AG04449 (cell line): ENCODE measurements at regions not wholly inside any gene's neighbourhood (a gene's known extent, or its start where the extent isn't known, plus 50 kb on each side); places are given as distances from the start of the nearest gene placed in this dataset.

ENCODE experiments used
- CTCF ChIA-PET: fragments of 350-600 bp; formaldehyde crosslinking; extraction: SDS; loops from one replicate; lab custom pipeline; 2021; ENCODE audit warnings: antibody characterized with exemption; lab: Yijun Ruan, JAX
- POLR2A ChIA-PET: fragments of 400-600, 350-600 bp; formaldehyde crosslinking; extraction: SDS; loops from one replicate; lab custom pipeline; 2020; ENCODE audit warnings: antibody characterized with exemption, inconsistent platforms; lab: Yijun Ruan, JAX
- DNase-seq: peaks from one replicate; pipeline ENCODE4 v3.0.0-alpha.2; 2010; ENCODE audit warnings: low read depth, low spot score
- H3K4me3 ChIP-seq: 2 replicates; pipeline ENCODE4 v1.5.1; 2011; ENCODE audit warnings: low read depth, mild to moderate bottlenecking, control low read depth, low read length
- CTCF ChIP-seq: IDR thresholded peaks from one replicate; pipeline ENCODE4 v1.5.1; 2011; ENCODE audit warnings: mild to moderate bottlenecking, moderate library complexity, low read length, control low read depth, inconsistent platforms; ENCODE audit not compliant: insufficient read depth; ENCODE audit errors: missing control alignments

- no peak for DNase-seq
- TF ChIP-seq CTCF = no peak
- no peak overlapping the region for H3K4me3 ChIP-seq
- POLR2A ChIA-PET = no interaction called here
- CTCF ChIA-PET = no interaction called here
These were observed 215.3 kb upstream of the LRFN2 start for GRCh38 chr6:40802481-40802880.

- ChIA-PET POLR2A (no interaction called here), CTCF (no interaction called here)
- DNase-seq = no peak
- no peak for TF ChIP-seq CTCF
- no peak overlapping the region for H3K4me3 ChIP-seq
These were observed 212.4 kb upstream of the LRFN2 start for GRCh38 chr6:40799296-40800140.

- ChIA-PET CTCF (no interaction called here), POLR2A (no interaction called here)
- no peak for TF ChIP-seq CTCF
- no peak overlapping the region for H3K4me3 ChIP-seq
- DNase-seq = no peak
These were observed 211.1 kb upstream of the LRFN2 start for GRCh38 chr6:40798069-40798770.

GRCh38 chr6:40796260-40797221 is 209.4 kb upstream of the LRFN2 start:
- ChIA-PET CTCF (no interaction called here), POLR2A (no interaction called here)
- no peak for TF ChIP-seq CTCF
- no peak for DNase-seq
- H3K4me3 ChIP-seq = no peak overlapping the region

- H3K4me3 ChIP-seq = no peak overlapping the region
- ChIA-PET CTCF (no interaction called here), POLR2A (no interaction called here)
- no peak for DNase-seq
- no peak for TF ChIP-seq CTCF
These were observed 207.4 kb upstream of the LRFN2 start for GRCh38 chr6:40794586-40794985.

- H3K4me3 ChIP-seq = no peak overlapping the region
- DNase-seq = no peak
- CTCF ChIA-PET = interaction anchor here (2.3 kb wide), 1 partner anchor 13 kb away, joined by 7 read pairs; no protein-coding TSS in a partner anchor
- no peak for TF ChIP-seq CTCF
- POLR2A ChIA-PET = no interaction called here
These were observed 205.0 kb upstream of the LRFN2 start for GRCh38 chr6:40792183-40792582.
